ENCODE measurements at regions not wholly inside any gene's neighbourhood (a gene's known extent, or its start where the extent isn't known, plus 50 kb on each side); places are given as distances from the start of the nearest gene placed in this dataset.

GRCh38 chr9:2985343-2985742 lies 141.4 kb upstream of the PUM3 start:
- Histone ChIP-seq H4K91ac (ENCODE audit: low read depth, low read length) (no peak overlapping the region), H2AK5ac (ENCODE audit: low read length) (no peak overlapping the region), H3K4me3 (ENCODE audit: low read depth, low read length) (no peak overlapping the region), H3K9me3 (ENCODE audit: insufficient read depth, low read depth, low read length) (no peaks in the 10 kb centered on the region), H2BK12ac (ENCODE audit: low read length) (no peak overlapping the region), H3K79me2 (ENCODE audit: control insufficient read depth, insufficient read depth, low read length, poor library complexity) (no peaks in the 10 kb centered on the region), H3K14ac (ENCODE audit: low read length) (no peak overlapping the region), H4K12ac (ENCODE audit: low read depth, low read length) (no peak overlapping the region), H2BK120ac (ENCODE audit: insufficient read depth, low read length, poor library complexity) (no peak overlapping the region), H3K18ac (ENCODE audit: low read length) (no peak overlapping the region), H3K79me1 (ENCODE audit: low read length) (no peaks in the 10 kb centered on the region), H3K36me3 (ENCODE audit: control insufficient read depth in 1 of 2, insufficient read depth in 2 of 2, low read length in 2 of 2) (no peaks in the 10 kb centered on the region), H4K8ac (ENCODE audit: low read depth, low read length) (no peak overlapping the region), H3K27me3 (ENCODE audit: insufficient read depth, low read length) (no peaks in the 10 kb centered on the region), H3K23ac (ENCODE audit: low read length) (no peak overlapping the region), H3K4me1 (ENCODE audit: control insufficient read depth in 1 of 2, insufficient read depth in 2 of 2, low read length in 2 of 2) (no peaks in the 10 kb centered on the region), H3K27ac (ENCODE audit: low read depth, low read length) (no peak overlapping the region), H3K4ac (ENCODE audit: low read depth, low read length) (no peak overlapping the region), H2BK5ac (ENCODE audit: low read depth, low read length, poor library complexity) (no peak overlapping the region), H2AFZ (ENCODE audit: insufficient read depth, low read length, poor library complexity) (no peak overlapping the region), H3K4me2 (ENCODE audit: low read length) (no peak overlapping the region), H3K9ac (ENCODE audit: low read length) (no peak overlapping the region)
- DNase-seq: no peak
- no CpG with 5 or more reads among the region's 2 CpGs for WGBS (ENCODE audit: extremely low coverage, insufficient coverage, insufficient read length)

DNA sequence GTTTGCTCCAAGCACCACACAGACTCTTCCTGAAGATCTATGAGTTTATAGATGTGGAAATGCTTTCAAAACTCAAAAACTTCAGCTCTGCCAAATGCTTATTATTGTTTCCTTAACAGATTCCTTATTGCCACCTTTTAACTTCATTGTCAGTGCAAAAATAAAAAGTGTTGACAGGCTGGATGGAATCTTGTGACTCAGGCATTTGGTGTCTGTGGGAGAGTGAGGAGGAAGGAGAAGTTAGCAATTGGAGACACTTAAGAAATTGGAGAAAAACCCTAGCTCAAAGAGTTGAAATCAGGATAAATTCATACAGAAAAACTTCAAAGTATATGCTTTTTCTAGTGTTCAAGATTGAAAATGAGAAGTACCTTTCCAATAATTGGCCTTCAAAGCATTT lies 140.6 kb upstream of the PUM3 start:
- Histone ChIP-seq H2AFZ (ENCODE audit: insufficient read depth, low read length, poor library complexity) (no peak overlapping the region), H3K18ac (ENCODE audit: low read length) (no peak overlapping the region), H3K4me3 (ENCODE audit: low read depth, low read length) (no peak overlapping the region), H3K14ac (ENCODE audit: low read length) (no peak overlapping the region), H3K27ac (ENCODE audit: low read depth, low read length) (no peak overlapping the region), H3K4me2 (ENCODE audit: low read length) (no peak overlapping the region), H4K12ac (ENCODE audit: low read depth, low read length) (no peak overlapping the region), H3K4me1 (ENCODE audit: control insufficient read depth in 1 of 2, insufficient read depth in 2 of 2, low read length in 2 of 2) (no peaks in the 10 kb centered on the region), H4K8ac (ENCODE audit: low read depth, low read length) (no peak overlapping the region), H3K27me3 (ENCODE audit: insufficient read depth, low read length) (no peaks in the 10 kb centered on the region), H3K23ac (ENCODE audit: low read length) (no peak overlapping the region), H4K91ac (ENCODE audit: low read depth, low read length) (no peak overlapping the region), H3K9me3 (ENCODE audit: insufficient read depth, low read depth, low read length) (no peaks in the 10 kb centered on the region), H2AK5ac (ENCODE audit: low read length) (no peak overlapping the region), H3K9ac (ENCODE audit: low read length) (no peak overlapping the region), H3K36me3 (ENCODE audit: control insufficient read depth in 1 of 2, insufficient read depth in 2 of 2, low read length in 2 of 2) (no peaks in the 10 kb centered on the region), H2BK12ac (ENCODE audit: low read length) (no peak overlapping the region), H2BK5ac (ENCODE audit: low read depth, low read length, poor library complexity) (no peak overlapping the region), H3K79me2 (ENCODE audit: control insufficient read depth, insufficient read depth, low read length, poor library complexity) (no peaks in the 10 kb centered on the region), H2BK120ac (ENCODE audit: insufficient read depth, low read length, poor library complexity) (no peak overlapping the region), H3K79me1 (ENCODE audit: low read length) (no peaks in the 10 kb centered on the region), H3K4ac (ENCODE audit: low read depth, low read length) (no peak overlapping the region)
- DNase-seq: no peak

DNA sequence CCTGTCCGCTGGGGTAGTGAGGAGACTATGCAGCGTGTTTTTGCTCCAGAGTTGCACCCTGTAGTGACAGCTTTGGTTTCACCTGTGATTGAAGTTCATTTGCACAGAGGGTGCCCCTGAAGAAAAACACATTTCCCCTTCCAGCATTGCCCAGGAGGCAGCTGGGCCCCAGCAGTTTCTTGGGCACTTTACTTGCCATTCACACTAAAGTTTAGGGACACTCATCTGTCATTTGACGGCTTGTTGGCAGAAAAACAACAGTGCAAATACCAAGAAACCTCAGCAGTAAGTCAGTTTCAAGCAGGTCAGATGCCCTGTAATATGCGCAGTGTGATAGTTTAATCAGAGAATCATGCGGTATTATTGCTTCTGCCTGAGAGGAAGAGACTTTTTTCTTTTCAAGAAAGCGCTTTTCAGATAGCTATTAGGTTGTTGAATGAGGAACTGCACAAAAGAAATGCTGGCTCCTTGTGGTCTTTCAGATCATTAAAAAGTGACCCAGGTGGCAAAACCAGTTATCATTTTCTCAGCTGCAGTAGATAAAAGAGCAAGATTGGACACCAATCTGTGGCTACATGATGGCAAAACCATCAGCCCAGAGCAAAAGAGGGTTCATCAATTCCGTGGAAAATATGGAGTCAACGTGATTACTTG lies 136.2 kb upstream of the PUM3 start:
- Histone ChIP-seq H3K27ac (ENCODE audit: low read depth, low read length) (no peak overlapping the region), H2AFZ (ENCODE audit: insufficient read depth, low read length, poor library complexity) (no peak overlapping the region), H3K36me3 (ENCODE audit: control insufficient read depth in 1 of 2, insufficient read depth in 2 of 2, low read length in 2 of 2) (no peaks in the 10 kb centered on the region), H3K4ac (ENCODE audit: low read depth, low read length) (no peak overlapping the region), H2AK5ac (ENCODE audit: low read length) (no peak overlapping the region), H3K4me1 (ENCODE audit: control insufficient read depth in 1 of 2, insufficient read depth in 2 of 2, low read length in 2 of 2) (no peaks in the 10 kb centered on the region), H3K14ac (ENCODE audit: low read length) (no peak overlapping the region), H2BK5ac (ENCODE audit: low read depth, low read length, poor library complexity) (no peak overlapping the region), H3K23ac (ENCODE audit: low read length) (no peak overlapping the region), H3K4me2 (ENCODE audit: low read length) (no peak overlapping the region), H4K12ac (ENCODE audit: low read depth, low read length) (no peak overlapping the region), H3K9ac (ENCODE audit: low read length) (no peak overlapping the region), H3K27me3 (ENCODE audit: insufficient read depth, low read length) (no peaks in the 10 kb centered on the region), H3K79me1 (ENCODE audit: low read length) (no peaks in the 10 kb centered on the region), H4K91ac (ENCODE audit: low read depth, low read length) (no peak overlapping the region), H3K9me3 (ENCODE audit: insufficient read depth, low read depth, low read length) (no peaks in the 10 kb centered on the region), H2BK12ac (ENCODE audit: low read length) (no peak overlapping the region), H2BK120ac (ENCODE audit: insufficient read depth, low read length, poor library complexity) (no peak overlapping the region), H4K8ac (ENCODE audit: low read depth, low read length) (no peak overlapping the region), H3K79me2 (ENCODE audit: control insufficient read depth, insufficient read depth, low read length, poor library complexity) (no peaks in the 10 kb centered on the region), H3K4me3 (ENCODE audit: low read depth, low read length) (no peak overlapping the region), H3K18ac (ENCODE audit: low read length) (no peak overlapping the region)
- no CpG with 5 or more reads among the region's 8 CpGs for WGBS (ENCODE audit: extremely low coverage, insufficient coverage, insufficient read length)
- DNase-seq: no peak

DNA sequence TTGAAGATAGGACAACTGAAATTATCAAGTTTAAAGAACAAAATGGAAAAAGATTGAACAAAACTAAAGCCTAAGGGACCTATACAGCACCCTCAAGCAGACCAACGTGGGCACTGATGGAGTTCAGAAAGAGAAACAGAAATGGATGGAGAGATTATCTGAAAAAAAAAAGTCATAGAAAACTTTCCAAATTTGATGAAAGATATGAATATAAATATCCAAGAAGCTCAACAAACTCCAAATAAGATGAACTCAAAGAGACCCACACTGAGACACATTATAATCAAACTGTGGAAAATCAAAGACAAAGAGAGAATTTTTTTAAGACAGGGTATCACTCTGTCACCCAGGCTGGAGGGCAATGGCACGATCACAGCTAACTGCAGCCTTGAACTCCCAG lies 128.6 kb upstream of the PUM3 start:
- no peak overlapping the region for H3K27ac ChIP-seq (ENCODE audit: low read depth, low read length)
- no peaks in the 10 kb centered on the region for H3K36me3 ChIP-seq (ENCODE audit: control insufficient read depth in 1 of 2, insufficient read depth in 2 of 2, low read length in 2 of 2)
- no peak overlapping the region for H3K4ac ChIP-seq (ENCODE audit: low read depth, low read length)
- H4K91ac ChIP-seq (ENCODE audit: low read depth, low read length): no peak overlapping the region
- H3K23ac ChIP-seq (ENCODE audit: low read length): no peak overlapping the region
- no peaks in the 10 kb centered on the region for H3K27me3 ChIP-seq (ENCODE audit: insufficient read depth, low read length)
- H4K8ac ChIP-seq (ENCODE audit: low read depth, low read length): no peak overlapping the region
- no peak overlapping the region for H4K12ac ChIP-seq (ENCODE audit: low read depth, low read length)
- H3K14ac ChIP-seq (ENCODE audit: low read length): no peak overlapping the region
- H2AFZ ChIP-seq (ENCODE audit: insufficient read depth, low read length, poor library complexity): no peak overlapping the region
- no peak overlapping the region for H2BK5ac ChIP-seq (ENCODE audit: low read depth, low read length, poor library complexity)
- H3K18ac ChIP-seq (ENCODE audit: low read length): no peak overlapping the region
- no peaks in the 10 kb centered on the region for H3K4me1 ChIP-seq (ENCODE audit: control insufficient read depth in 1 of 2, insufficient read depth in 2 of 2, low read length in 2 of 2)
- H3K4me2 ChIP-seq (ENCODE audit: low read length): no peak overlapping the region
- H3K4me3 ChIP-seq (ENCODE audit: low read depth, low read length): no peak overlapping the region
- H2BK120ac ChIP-seq (ENCODE audit: insufficient read depth, low read length, poor library complexity): no peak overlapping the region
- DNase-seq: no peak
- no peak overlapping the region for H3K9ac ChIP-seq (ENCODE audit: low read length)
- H3K9me3 ChIP-seq (ENCODE audit: insufficient read depth, low read depth, low read length): peaks cover 3% of the 10 kb centered on the region
- no peak overlapping the region for H2AK5ac ChIP-seq (ENCODE audit: low read length)
- WGBS (ENCODE audit: extremely low coverage, insufficient coverage, insufficient read length): no CpG with 5 or more reads among the region's 2 CpGs
- H3K79me1 ChIP-seq (ENCODE audit: low read length): no peaks in the 10 kb centered on the region
- no peaks in the 10 kb centered on the region for H3K79me2 ChIP-seq (ENCODE audit: control insufficient read depth, insufficient read depth, low read length, poor library complexity)
- no peak overlapping the region for H2BK12ac ChIP-seq (ENCODE audit: low read length)

Measured in trophoblast cell (in vitro differentiated cells and primary cell).